Liver (tissue), 8 donors: ENCODE measurements at regions not wholly inside any gene's neighbourhood (a gene's known extent, or its start where the extent isn't known, plus 50 kb on each side); places are given as distances from the start of the nearest gene placed in this dataset.

Experiments
- DNase-seq: peaks from one replicate; pipeline ENCODE4 v3.0.0-alpha.2; 2017; ENCODE audit warnings: low spot score
- H3K27ac ChIP-seq, 2 donors: one replicate each; pipeline ENCODE4 v1.7.0; 2013; ENCODE audit warnings: inconsistent platforms in 2 of 2, low read length in 2 of 2, control low read depth in 1 of 2, low read depth in 1 of 2, mild to moderate bottlenecking in 1 of 2
- H3K27me3 ChIP-seq, 4 donors: one replicate each; pipeline versions ENCODE4 v1.6.1 to v1.7.0; 2013; ENCODE audit warnings: low read length in 3 of 4, inconsistent platforms in 1 of 4, mild to moderate bottlenecking in 1 of 4, moderate library complexity in 1 of 4; ENCODE audit not compliant: control insufficient read depth in 4 of 4, insufficient read depth in 4 of 4
- H3K36me3 ChIP-seq, 4 donors: one replicate each; pipeline versions ENCODE4 v1.6.1 to v1.7.0; 2013; ENCODE audit warnings: low read length in 3 of 4, mild to moderate bottlenecking in 3 of 4, low read depth in 1 of 4, moderate library complexity in 1 of 4; ENCODE audit not compliant: control insufficient read depth in 4 of 4, insufficient read depth in 3 of 4
- H3K4me1 ChIP-seq, 4 donors: one replicate each; pipeline versions ENCODE4 v1.6.1 to v1.7.0; 2013; ENCODE audit warnings: low read length in 3 of 4, mild to moderate bottlenecking in 3 of 4, moderate library complexity in 1 of 4; ENCODE audit not compliant: control insufficient read depth in 4 of 4, insufficient read depth in 4 of 4
- H3K4me3 ChIP-seq, 3 donors: one replicate each; pipeline versions ENCODE4 v1.6.1 to v1.7.0; 2013; ENCODE audit warnings: low read length in 3 of 3, control low read depth in 1 of 3, low read depth in 1 of 3, mild to moderate bottlenecking in 1 of 3
- H3K9ac ChIP-seq, 2 donors: one replicate each; pipeline ENCODE4 v1.7.0; 2013; ENCODE audit warnings: low read length in 2 of 2, mild to moderate bottlenecking in 2 of 2, moderate library complexity in 2 of 2, control low read depth in 1 of 2, low read depth in 1 of 2
- H3K9me3 ChIP-seq, 4 donors: one replicate each; pipeline versions ENCODE4 v1.6.1 to v1.7.0; 2013; ENCODE audit warnings: low read length in 3 of 4; ENCODE audit not compliant: control insufficient read depth in 4 of 4
- EGR1 ChIP-seq, 2 donors: IDR thresholded peaks; 2 replicates each; pipeline ENCODE4 v1.6.1; 2016 to 2018; ENCODE audit warnings: antibody characterized with exemption in 2 of 2, low read depth in 2 of 2
- FOXA1 ChIP-seq: IDR thresholded peaks from 2 replicates; pipeline ENCODE4 v1.6.1; 2016; ENCODE audit warnings: antibody characterized with exemption
- FOXA2 ChIP-seq: IDR thresholded peaks from 2 replicates; pipeline ENCODE4 v1.6.1; 2016; ENCODE audit warnings: antibody characterized with exemption
- GABPA ChIP-seq, 2 donors: IDR thresholded peaks in 1 of 2; conservative IDR thresholded peaks in 1 of 2; 2 replicates each; pipeline ENCODE4 v1.6.1; 2016; ENCODE audit warnings: antibody characterized with exemption in 2 of 2, mild to moderate bottlenecking in 1 of 2, moderate library complexity in 1 of 2
- HNF4A ChIP-seq, 2 donors: conservative IDR thresholded peaks; 2 replicates each; pipeline ENCODE4 v1.6.1; 2016; ENCODE audit warnings: antibody characterized with exemption in 2 of 2, mild to moderate bottlenecking in 2 of 2
- HNF4G ChIP-seq: IDR thresholded peaks from 2 replicates; pipeline ENCODE4 v1.6.1; 2016; ENCODE audit warnings: antibody characterized with exemption
- JUND ChIP-seq, 2 donors: IDR thresholded peaks; 2 replicates each; pipeline ENCODE4 v1.6.1; 2016; ENCODE audit warnings: antibody characterized with exemption in 2 of 2
- NR2F2 ChIP-seq: IDR thresholded peaks from 2 replicates; pipeline ENCODE4 v1.6.1; 2016; ENCODE audit warnings: antibody characterized with exemption
- RAD21 ChIP-seq, 2 donors: IDR thresholded peaks; 2 replicates each; pipeline ENCODE4 v1.6.1; 2016; ENCODE audit warnings: antibody characterized with exemption in 2 of 2, mild to moderate bottlenecking in 2 of 2
- RXRA ChIP-seq, 2 donors: IDR thresholded peaks; 2 replicates each; pipeline ENCODE4 v1.6.1; 2017 to 2018; ENCODE audit warnings: antibody characterized with exemption in 2 of 2, mild to moderate bottlenecking in 1 of 2
- YY1 ChIP-seq: IDR thresholded peaks from 2 replicates; pipeline ENCODE4 v1.6.1; 2016; ENCODE audit warnings: antibody characterized with exemption, mild to moderate bottlenecking
- WGBS: extraction: QIAGEN DNeasy Blood & Tissue Kit; methylation state at CpG from one replicate; pipeline ENCODE4 v1.1.7; 2013; 5-methylcytosine and 5-hydroxymethylcytosine counted together
- TF ChIP-seq, protein P1 (sequence below): IDR thresholded peaks from 2 replicates; pipeline ENCODE4 v1.6.1; 2016; ENCODE audit warnings: antibody characterized with exemption, mild to moderate bottlenecking
- TF ChIP-seq, protein P2 (sequence below): IDR thresholded peaks from 2 replicates; pipeline ENCODE4 v1.6.1; 2016; ENCODE audit warnings: antibody characterized with exemption
- TF ChIP-seq, protein P3 (sequence below): fragments of 150-350 bp; IDR thresholded peaks from 2 replicates; pipeline ENCODE4 v1.5.1; 2017; ENCODE audit warnings: improper control_type of control experiment, low read depth, low read length; ENCODE audit not compliant: missing input control
- TF ChIP-seq, protein P4 (sequence below): IDR thresholded peaks from 2 replicates; pipeline ENCODE4 v1.6.1; 2016; ENCODE audit warnings: antibody characterized with exemption
- donor health status: healthy.
- donor health status: healthy.
- donor health status: healthy.
- donor health status: healthy.
- donor health status: healthy.

DNA sequence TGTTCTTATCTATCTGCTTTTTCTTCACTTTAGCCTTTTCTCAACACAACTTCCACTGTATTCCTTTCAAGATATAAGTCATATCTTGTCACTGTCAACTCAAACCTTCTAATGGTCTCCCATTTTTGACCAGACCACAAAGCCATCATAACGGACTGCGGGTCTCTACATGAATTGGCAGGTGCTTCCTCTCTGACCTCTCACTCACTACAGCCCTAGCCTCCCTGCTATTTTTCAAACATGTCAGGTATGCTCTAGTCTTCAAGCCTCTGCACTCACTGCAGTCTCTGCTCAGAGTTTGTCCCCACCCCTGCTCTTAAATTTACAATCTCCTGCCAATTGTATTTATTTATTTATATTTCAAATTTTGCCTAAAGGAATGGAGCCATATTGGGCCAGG is 858.1 kb downstream of the TRIB2 start:
- H3K36me3 ChIP-seq = no peaks in the 10 kb centered on the region
- TF ChIP-seq EGR1 (IDR thresholded peaks at IDR 0.05; ENCODE audit: low read depth in 2 of 2) = no peak
- TF ChIP-seq FOXA2 = no peak
- no peak for TF ChIP-seq NR2F2
- TF ChIP-seq JUND (IDR thresholded peaks at IDR 0.05) = no peak
- TF ChIP-seq HNF4A (conservative IDR thresholded peaks at IDR 0.05) = no peak
- TF ChIP-seq, protein P1, sequence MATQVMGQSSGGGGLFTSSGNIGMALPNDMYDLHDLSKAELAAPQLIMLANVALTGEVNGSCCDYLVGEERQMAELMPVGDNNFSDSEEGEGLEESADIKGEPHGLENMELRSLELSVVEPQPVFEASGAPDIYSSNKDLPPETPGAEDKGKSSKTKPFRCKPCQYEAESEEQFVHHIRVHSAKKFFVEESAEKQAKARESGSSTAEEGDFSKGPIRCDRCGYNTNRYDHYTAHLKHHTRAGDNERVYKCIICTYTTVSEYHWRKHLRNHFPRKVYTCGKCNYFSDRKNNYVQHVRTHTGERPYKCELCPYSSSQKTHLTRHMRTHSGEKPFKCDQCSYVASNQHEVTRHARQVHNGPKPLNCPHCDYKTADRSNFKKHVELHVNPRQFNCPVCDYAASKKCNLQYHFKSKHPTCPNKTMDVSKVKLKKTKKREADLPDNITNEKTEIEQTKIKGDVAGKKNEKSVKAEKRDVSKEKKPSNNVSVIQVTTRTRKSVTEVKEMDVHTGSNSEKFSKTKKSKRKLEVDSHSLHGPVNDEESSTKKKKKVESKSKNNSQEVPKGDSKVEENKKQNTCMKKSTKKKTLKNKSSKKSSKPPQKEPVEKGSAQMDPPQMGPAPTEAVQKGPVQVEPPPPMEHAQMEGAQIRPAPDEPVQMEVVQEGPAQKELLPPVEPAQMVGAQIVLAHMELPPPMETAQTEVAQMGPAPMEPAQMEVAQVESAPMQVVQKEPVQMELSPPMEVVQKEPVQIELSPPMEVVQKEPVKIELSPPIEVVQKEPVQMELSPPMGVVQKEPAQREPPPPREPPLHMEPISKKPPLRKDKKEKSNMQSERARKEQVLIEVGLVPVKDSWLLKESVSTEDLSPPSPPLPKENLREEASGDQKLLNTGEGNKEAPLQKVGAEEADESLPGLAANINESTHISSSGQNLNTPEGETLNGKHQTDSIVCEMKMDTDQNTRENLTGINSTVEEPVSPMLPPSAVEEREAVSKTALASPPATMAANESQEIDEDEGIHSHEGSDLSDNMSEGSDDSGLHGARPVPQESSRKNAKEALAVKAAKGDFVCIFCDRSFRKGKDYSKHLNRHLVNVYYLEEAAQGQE = no peak
- TF ChIP-seq, protein P2, sequence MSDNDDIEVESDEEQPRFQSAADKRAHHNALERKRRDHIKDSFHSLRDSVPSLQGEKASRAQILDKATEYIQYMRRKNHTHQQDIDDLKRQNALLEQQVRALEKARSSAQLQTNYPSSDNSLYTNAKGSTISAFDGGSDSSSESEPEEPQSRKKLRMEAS = no peak
- no peak for TF ChIP-seq RXRA (IDR thresholded peaks at IDR 0.05)
- TF ChIP-seq YY1 = no peak
- TF ChIP-seq, protein P3, sequence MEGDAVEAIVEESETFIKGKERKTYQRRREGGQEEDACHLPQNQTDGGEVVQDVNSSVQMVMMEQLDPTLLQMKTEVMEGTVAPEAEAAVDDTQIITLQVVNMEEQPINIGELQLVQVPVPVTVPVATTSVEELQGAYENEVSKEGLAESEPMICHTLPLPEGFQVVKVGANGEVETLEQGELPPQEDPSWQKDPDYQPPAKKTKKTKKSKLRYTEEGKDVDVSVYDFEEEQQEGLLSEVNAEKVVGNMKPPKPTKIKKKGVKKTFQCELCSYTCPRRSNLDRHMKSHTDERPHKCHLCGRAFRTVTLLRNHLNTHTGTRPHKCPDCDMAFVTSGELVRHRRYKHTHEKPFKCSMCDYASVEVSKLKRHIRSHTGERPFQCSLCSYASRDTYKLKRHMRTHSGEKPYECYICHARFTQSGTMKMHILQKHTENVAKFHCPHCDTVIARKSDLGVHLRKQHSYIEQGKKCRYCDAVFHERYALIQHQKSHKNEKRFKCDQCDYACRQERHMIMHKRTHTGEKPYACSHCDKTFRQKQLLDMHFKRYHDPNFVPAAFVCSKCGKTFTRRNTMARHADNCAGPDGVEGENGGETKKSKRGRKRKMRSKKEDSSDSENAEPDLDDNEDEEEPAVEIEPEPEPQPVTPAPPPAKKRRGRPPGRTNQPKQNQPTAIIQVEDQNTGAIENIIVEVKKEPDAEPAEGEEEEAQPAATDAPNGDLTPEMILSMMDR = no peak
- TF ChIP-seq FOXA1 = no peak
- TF ChIP-seq, protein P4, sequence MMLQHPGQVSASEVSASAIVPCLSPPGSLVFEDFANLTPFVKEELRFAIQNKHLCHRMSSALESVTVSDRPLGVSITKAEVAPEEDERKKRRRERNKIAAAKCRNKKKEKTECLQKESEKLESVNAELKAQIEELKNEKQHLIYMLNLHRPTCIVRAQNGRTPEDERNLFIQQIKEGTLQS = no peak
- TF ChIP-seq GABPA (IDR thresholded peaks at IDR 0.05 in 1 of 2, conservative IDR thresholded peaks at IDR 0.05 in 1 of 2) = no peak
- TF ChIP-seq HNF4G = no peak
- H3K4me3 ChIP-seq = no peak overlapping the region
- no peak overlapping the region for H3K27ac ChIP-seq
- H3K27me3 ChIP-seq = no peaks in the 10 kb centered on the region
- H3K9me3 ChIP-seq = no peaks in the 10 kb centered on the region
- H3K4me1 ChIP-seq = no peaks in the 10 kb centered on the region
- no peak overlapping the region for H3K9ac ChIP-seq
- WGBS = 91% methylated on average over 2 of the region's 2 CpGs
- DNase-seq = no peak

DNA sequence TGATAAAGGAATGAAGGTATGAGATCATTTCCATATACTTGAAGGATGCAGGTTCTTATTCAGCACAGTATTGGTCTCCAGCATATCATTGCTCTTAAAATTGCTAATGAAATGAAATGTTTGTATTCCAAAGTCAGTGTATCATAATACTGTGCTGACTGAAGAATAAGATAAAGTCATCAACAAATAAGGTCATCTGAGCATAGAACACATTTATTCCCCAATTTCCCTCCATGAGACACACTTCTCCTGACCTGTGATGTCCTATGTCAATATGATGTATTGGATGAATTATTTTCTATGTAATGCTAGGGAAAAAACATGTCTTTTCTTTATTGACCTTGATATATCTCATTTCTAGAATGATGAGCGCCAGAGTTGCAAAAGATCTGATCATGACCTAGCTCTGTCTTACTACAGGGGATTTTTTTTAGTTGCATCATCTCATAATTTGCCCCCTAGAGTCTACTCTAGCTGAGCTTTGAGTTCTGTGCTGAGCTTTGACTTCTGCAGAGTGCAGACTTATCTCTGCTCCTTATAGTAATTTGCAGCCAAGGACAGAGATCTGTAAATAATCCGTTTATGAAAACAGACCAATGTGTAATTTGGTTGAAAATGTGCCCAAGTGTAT is 859.8 kb downstream of the TRIB2 start:
- 63% methylated on average over 2 of the region's 2 CpGs for WGBS
- TF ChIP-seq RAD21 (IDR thresholded peaks at IDR 0.05) (no peak), HNF4G (no peak), JUND (IDR thresholded peaks at IDR 0.05) (no peak), HNF4A (conservative IDR thresholded peaks at IDR 0.05) (no peak), FOXA2 (no peak), RXRA (IDR thresholded peaks at IDR 0.05) (no peak), GABPA (IDR thresholded peaks at IDR 0.05 in 1 of 2, conservative IDR thresholded peaks at IDR 0.05 in 1 of 2) (no peak)
- TF ChIP-seq, protein P1 = no peak
- TF ChIP-seq, protein P2 = no peak
- TF ChIP-seq, protein P4 = no peak
- DNase-seq = no peak
- no peak overlapping the region for H3K4me3 ChIP-seq
- H3K9me3 ChIP-seq = no peaks in the 10 kb centered on the region
- H3K9ac ChIP-seq = no peak overlapping the region
- no peaks in the 10 kb centered on the region for H3K27me3 ChIP-seq
- no peak overlapping the region for H3K27ac ChIP-seq
- H3K4me1 ChIP-seq = no peaks in the 10 kb centered on the region
- H3K36me3 ChIP-seq = no peaks in the 10 kb centered on the region
